Fibroblast of mammary gland (primary cell): ENCODE measurements at regions not wholly inside any gene's neighbourhood (a gene's known extent, or its start where the extent isn't known, plus 50 kb on each side); places are given as distances from the start of the nearest gene placed in this dataset.

Experiments used
- DNase-seq: peaks from one replicate; pipeline ENCODE4 v3.0.0-alpha.2; 2010; ENCODE audit warnings: low read depth
- H3K4me3 ChIP-seq: 2 replicates; pipeline ENCODE4 v1.5.1; 2011; ENCODE audit warnings: low read depth, mild to moderate bottlenecking, low read length, moderate library complexity; ENCODE audit not compliant: control insufficient read depth
- CTCF ChIP-seq: conservative IDR thresholded peaks from 2 replicates; pipeline ENCODE4 v1.5.1; 2011; ENCODE audit warnings: low read depth, low read length, inconsistent platforms; ENCODE audit not compliant: control insufficient read depth, insufficient read depth

DNA sequence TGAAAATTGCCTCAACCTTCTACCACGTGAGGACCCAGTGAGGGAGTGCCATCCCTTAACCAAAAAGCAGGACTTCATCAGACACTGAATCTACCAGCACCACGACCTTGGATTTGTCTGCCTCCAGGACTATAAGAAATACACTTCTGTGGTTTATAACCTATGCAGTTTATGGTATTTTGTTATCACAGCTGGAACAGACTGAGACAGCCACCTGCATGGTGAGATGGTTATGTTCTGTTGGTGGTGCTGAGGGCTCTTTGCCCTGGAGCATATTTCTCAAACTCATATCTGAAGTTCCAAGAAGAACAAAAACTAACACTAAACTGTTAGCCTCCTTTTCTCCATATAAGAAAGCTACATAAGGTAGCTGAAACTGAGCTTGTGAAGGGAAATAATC lies 69.8 kb upstream of the RGS18 start:
- no peak overlapping the region for H3K4me3 ChIP-seq
- no peak for TF ChIP-seq CTCF
- no peak for DNase-seq

DNA sequence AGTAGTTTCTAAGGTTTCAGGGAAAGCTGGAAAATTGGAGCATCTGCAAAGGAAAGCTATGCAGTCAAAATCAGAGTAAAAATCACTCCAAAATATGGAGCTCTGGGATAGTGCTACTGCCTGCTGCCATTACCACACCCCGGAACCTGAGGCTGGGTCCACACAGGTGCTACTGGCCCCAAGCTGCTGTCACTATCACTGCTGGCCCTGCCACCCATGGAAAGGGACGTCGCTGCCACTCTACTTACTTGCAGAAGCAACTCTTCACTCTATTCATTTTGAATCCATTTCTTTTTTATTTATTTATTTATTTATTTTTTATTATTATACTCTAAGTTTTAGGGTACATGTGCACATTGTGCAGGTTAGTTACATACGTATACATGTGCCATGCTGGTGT lies 60.3 kb upstream of the RGS18 start:
- no peak for DNase-seq
- H3K4me3 ChIP-seq, result no peak overlapping the region
- no peak for TF ChIP-seq CTCF

DNA sequence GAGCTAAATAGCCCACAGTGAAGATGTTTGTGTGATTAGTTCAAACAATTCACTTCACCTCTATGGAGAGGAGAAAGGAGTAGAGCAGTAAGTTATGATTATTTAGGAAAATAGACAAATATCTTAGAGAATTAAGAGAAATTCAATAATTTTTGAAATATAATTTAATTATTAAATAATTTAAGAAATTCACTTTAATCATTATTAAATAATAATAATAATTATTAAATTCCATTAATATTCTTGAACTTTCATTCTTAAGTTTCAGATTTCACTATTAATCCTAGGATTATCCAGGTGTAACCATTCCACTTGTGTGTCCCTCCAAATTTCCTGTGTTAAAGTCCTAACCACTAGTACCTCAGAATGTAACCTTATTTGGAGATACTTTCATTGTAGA lies 58.9 kb upstream of the RGS18 start:
- TF ChIP-seq CTCF, result no peak
- H3K4me3 ChIP-seq, result no peak overlapping the region
- DNase-seq, result no peak

DNA sequence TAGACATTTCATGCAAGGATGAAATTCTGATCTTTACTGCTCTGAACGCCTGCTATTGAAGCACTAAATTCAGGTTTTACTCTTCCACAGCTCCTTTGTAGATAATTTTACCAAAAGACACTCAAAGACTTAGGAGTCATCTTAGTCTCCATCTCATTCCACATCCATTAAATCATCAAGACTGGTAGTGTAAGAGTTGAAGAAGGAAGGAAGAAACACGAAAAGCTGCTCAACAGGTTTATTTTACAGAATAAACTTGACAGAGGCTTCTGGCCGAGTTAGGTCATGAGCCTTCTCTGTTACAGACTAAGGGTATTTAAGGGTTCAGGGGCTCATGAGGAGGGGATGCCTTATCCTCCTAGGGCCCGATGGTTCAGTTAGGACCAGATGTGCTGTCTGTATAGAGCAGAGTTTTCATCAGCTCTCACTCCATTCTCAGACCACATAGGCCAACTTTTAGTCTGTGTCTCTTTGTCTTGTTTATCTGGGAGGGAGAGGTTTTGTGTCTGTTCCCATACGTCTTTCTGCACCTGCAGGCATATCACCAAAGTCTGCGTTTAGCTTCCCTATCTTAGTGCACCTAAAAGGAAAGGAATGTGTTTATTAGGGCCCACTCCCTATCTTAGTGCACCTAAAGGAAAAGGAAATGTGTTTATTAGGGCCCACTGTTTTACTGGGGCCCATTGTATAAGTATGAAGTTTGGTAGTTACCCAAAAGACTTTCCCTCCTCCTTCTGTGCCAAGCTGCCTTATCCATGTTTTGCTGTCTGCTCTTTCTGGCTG lies 57.4 kb upstream of the RGS18 start:
- H3K4me3 ChIP-seq, result no peak overlapping the region
- no peak for DNase-seq
- TF ChIP-seq CTCF, result no peak

GRCh38 chr1:192104128-192104527 lies 54.1 kb upstream of the RGS18 start:
- DNase-seq, result no peak
- no peak overlapping the region for H3K4me3 ChIP-seq
- TF ChIP-seq CTCF, result no peak

GRCh38 chr1:192104852-192105251 lies 53.4 kb upstream of the RGS18 start:
- peak; percentile 0 for DNase-seq
- no peak overlapping the region for H3K4me3 ChIP-seq
- TF ChIP-seq CTCF, result no peak
